Trophoblast cell (in vitro differentiated cells and primary cell): ENCODE measurements at regions not wholly inside any gene's neighbourhood (a gene's known extent, or its start where the extent isn't known, plus 50 kb on each side); places are given as distances from the start of the nearest gene placed in this dataset.

Experiments used
- DNase-seq, 2 donors: peaks; one replicate each; pipeline ENCODE4 v3.0.0-alpha.2; 2016
- H2AFZ ChIP-seq: 2 replicates; pipeline ENCODE4 v1.6.1; 2013; ENCODE audit warnings: low read length, moderate library complexity, mild to moderate bottlenecking; ENCODE audit not compliant: insufficient read depth, poor library complexity
- H2AK5ac ChIP-seq: 2 replicates; pipeline ENCODE4 v1.6.1; 2013; ENCODE audit warnings: mild to moderate bottlenecking, low read length
- H2BK120ac ChIP-seq: 2 replicates; pipeline ENCODE4 v1.6.1; 2013; ENCODE audit warnings: low read length, mild to moderate bottlenecking, moderate library complexity; ENCODE audit not compliant: insufficient read depth, poor library complexity
- H2BK12ac ChIP-seq: 2 replicates; pipeline ENCODE4 v1.6.1; 2013; ENCODE audit warnings: mild to moderate bottlenecking, low read length, moderate library complexity
- H2BK5ac ChIP-seq: 2 replicates; pipeline ENCODE4 v1.6.1; 2013; ENCODE audit warnings: low read length, low read depth, moderate library complexity, mild to moderate bottlenecking; ENCODE audit not compliant: poor library complexity
- H3K14ac ChIP-seq: 2 replicates; pipeline ENCODE4 v1.6.1; 2013; ENCODE audit warnings: mild to moderate bottlenecking, low read length
- H3K18ac ChIP-seq: 2 replicates; pipeline ENCODE4 v1.6.1; 2013; ENCODE audit warnings: mild to moderate bottlenecking, low read length
- H3K23ac ChIP-seq: 2 replicates; pipeline ENCODE4 v1.6.1; 2013; ENCODE audit warnings: low read length
- H3K27ac ChIP-seq: 2 replicates; pipeline ENCODE4 v1.5.1; 2013; ENCODE audit warnings: low read depth, mild to moderate bottlenecking, inconsistent platforms, low read length, moderate library complexity
- H3K27me3 ChIP-seq: 2 replicates; pipeline ENCODE4 v1.6.1; 2013; ENCODE audit warnings: inconsistent platforms, mild to moderate bottlenecking, low read length, moderate library complexity; ENCODE audit not compliant: insufficient read depth
- H3K36me3 ChIP-seq, 2 experiments: 1 replicate in 1 of 2; 2 replicates in 1 of 2; pipeline ENCODE4 v1.6.1; 2013; ENCODE audit warnings: low read length in 2 of 2, mild to moderate bottlenecking in 2 of 2, moderate library complexity in 1 of 2; ENCODE audit not compliant: insufficient read depth in 2 of 2, control insufficient read depth in 1 of 2
- H3K4ac ChIP-seq: 2 replicates; pipeline ENCODE4 v1.6.1; 2013; ENCODE audit warnings: low read depth, mild to moderate bottlenecking, low read length, moderate library complexity
- H3K4me1 ChIP-seq, 2 experiments: 1 replicate in 1 of 2; 2 replicates in 1 of 2; pipeline ENCODE4 v1.6.1; 2013; ENCODE audit warnings: low read length in 2 of 2, mild to moderate bottlenecking in 2 of 2, moderate library complexity in 1 of 2; ENCODE audit not compliant: insufficient read depth in 2 of 2, control insufficient read depth in 1 of 2
- H3K4me2 ChIP-seq: 2 replicates; pipeline ENCODE4 v1.6.1; 2013; ENCODE audit warnings: inconsistent platforms, mild to moderate bottlenecking, low read length, moderate library complexity
- H3K4me3 ChIP-seq: 2 replicates; pipeline ENCODE4 v1.5.1; 2013; ENCODE audit warnings: mild to moderate bottlenecking, low read depth, low read length, inconsistent platforms
- H3K79me1 ChIP-seq: one replicate; pipeline ENCODE4 v1.6.1; 2013; ENCODE audit warnings: low read length
- H3K79me2 ChIP-seq: 2 replicates; pipeline ENCODE4 v1.6.1; 2013; ENCODE audit warnings: low read length, mild to moderate bottlenecking; ENCODE audit not compliant: control insufficient read depth, insufficient read depth, poor library complexity
- H3K9ac ChIP-seq: 2 replicates; pipeline ENCODE4 v1.6.1; 2013; ENCODE audit warnings: mild to moderate bottlenecking, low read length
- H3K9me3 ChIP-seq: 2 replicates; pipeline ENCODE4 v1.6.1; 2013; ENCODE audit warnings: low read depth, mild to moderate bottlenecking, control low read depth, inconsistent platforms, low read length; ENCODE audit not compliant: insufficient read depth
- H4K12ac ChIP-seq: 2 replicates; pipeline ENCODE4 v1.6.1; 2013; ENCODE audit warnings: low read depth, mild to moderate bottlenecking, low read length, moderate library complexity
- H4K8ac ChIP-seq: 2 replicates; pipeline ENCODE4 v1.6.1; 2013; ENCODE audit warnings: low read depth, mild to moderate bottlenecking, low read length, moderate library complexity
- H4K91ac ChIP-seq: one replicate; pipeline ENCODE4 v1.6.1; 2013; ENCODE audit warnings: low read depth, mild to moderate bottlenecking, low read length, moderate library complexity
- WGBS: extraction: QIAGEN DNeasy Blood & Tissue Kit; methylation state at CpG from one replicate; pipeline ENCODE4 v1.1.7; 2013; ENCODE audit warnings: missing lambda C conversion rate; ENCODE audit not compliant: insufficient read length, insufficient coverage; ENCODE audit errors: extremely low coverage; 5-methylcytosine and 5-hydroxymethylcytosine counted together

- H3K4me3 ChIP-seq: no peak overlapping the region
- H3K27ac ChIP-seq: no peak overlapping the region
- DNase-seq: no peak
- H3K4me2 ChIP-seq: no peak overlapping the region
- H3K36me3 ChIP-seq: no peaks in the 10 kb centered on the region
- no peaks in the 10 kb centered on the region for H3K79me1 ChIP-seq
- no peak overlapping the region for H4K12ac ChIP-seq
- H3K18ac ChIP-seq: no peak overlapping the region
- H3K14ac ChIP-seq: no peak overlapping the region
- WGBS: no CpG with 5 or more reads among the region's 3 CpGs
- H2BK120ac ChIP-seq: no peak overlapping the region
- H3K9ac ChIP-seq: no peak overlapping the region
- no peak overlapping the region for H2AFZ ChIP-seq
- H3K4me1 ChIP-seq: no peaks in the 10 kb centered on the region
- no peaks in the 10 kb centered on the region for H3K9me3 ChIP-seq
- no peak overlapping the region for H4K8ac ChIP-seq
- no peak overlapping the region for H2BK5ac ChIP-seq
- H3K27me3 ChIP-seq: no peaks in the 10 kb centered on the region
- H3K4ac ChIP-seq: no peak overlapping the region
- no peak overlapping the region for H3K23ac ChIP-seq
- H4K91ac ChIP-seq: no peak overlapping the region
- H2AK5ac ChIP-seq: no peak overlapping the region
- no peak overlapping the region for H2BK12ac ChIP-seq
- no peaks in the 10 kb centered on the region for H3K79me2 ChIP-seq
Measured at GRCh38 chr11:106621484-106621883, 396.8 kb downstream of the GUCY1A2 start.
